ENCODE measurements at regions not wholly inside any gene's neighbourhood (a gene's known extent, or its start where the extent isn't known, plus 50 kb on each side); places are given as distances from the start of the nearest gene placed in this dataset.

DNA sequence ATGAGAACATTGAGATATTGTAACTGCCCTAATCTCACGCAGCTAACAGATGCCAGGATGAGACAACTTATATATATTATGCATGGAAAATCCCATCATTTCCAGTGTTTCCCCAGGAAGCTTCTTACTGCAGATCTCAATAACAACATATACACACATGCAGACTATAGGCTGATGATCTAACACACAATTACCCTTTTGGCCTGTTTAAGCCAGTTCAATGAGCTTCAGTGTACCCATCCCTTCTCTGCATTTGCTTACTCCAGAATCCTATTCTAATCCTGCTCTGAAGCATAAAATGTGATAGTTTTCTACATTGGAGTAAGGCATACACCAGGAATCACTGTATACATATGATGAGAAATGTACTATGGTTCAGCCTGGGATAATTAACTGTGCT lies 489.4 kb downstream of the SUCLA2 start:
- no peak for DNase-seq (ENCODE audit: low read depth)

DNA sequence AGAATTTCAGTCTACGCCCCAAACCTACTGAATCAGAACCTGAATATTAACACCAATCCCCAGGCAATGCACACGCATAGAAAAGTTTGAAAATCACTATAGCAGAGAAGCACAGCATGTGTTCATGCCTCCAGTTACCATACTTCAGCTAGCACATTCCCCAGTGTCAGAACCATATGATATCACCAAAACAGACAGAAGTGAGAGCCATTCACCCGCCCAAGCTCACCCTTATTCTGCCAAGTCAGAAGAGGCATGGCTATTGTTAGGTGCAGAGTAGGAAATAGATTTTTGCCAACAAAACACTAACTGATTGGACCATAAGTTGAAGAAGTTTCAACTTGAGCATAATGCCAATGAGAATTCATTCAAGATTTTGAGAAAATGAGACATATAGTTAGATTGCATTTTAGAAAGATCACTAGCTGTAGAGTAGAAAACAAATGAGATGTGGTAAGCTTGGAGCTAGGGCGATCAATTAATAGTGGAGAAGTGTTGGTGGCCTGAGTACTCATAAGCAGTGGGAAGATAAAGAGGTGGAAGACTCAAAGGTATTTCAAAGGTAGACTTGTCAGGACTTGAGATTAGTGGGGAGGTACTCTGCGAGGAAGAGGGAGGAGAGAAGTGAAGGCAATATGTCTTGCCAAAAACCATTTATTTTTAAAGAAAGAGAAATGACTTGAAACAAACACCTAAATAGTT lies 492.4 kb downstream of the SUCLA2 start:
- no peak for DNase-seq (ENCODE audit: low read depth)

DNA sequence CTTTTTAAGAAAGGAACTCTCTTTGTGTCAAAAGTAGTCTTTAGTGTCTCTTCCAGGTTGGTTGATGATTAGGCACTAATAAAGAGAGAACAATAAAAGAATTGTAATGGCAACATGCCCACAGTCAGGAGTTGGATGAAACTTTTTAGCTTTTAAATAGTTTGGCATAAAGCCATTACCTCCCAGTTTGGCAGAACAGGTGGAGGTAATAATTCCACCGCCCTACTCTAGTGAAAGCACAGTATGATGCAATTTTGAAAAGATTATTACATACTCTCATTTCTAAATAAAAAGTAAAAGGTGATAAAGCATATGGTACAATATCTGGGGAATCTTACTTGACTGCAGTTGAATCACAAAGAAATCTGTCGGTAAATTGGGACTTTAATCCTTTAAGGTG lies 497.6 kb downstream of the SUCLA2 start:
- no peak for DNase-seq (ENCODE audit: low read depth)

DNA sequence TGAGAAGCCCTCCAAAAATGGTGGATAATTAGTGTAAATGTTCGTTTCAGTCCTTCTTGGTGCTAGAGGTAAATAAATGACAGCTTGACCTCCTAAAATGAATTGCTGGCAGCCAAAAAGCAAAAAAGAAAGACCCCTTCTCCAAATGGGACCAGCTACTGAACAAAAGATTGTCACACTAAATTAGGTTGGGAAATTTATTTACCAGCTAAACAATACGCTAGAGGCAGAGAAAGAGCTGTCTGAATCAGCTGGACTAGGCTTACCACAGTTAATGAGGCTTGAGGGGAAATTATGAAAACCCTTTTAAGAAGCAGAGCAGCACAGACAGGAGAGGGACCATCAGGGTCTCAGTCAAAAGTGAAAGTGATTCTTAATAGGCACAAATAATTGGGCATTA lies 498.9 kb downstream of the SUCLA2 start:
- DNase-seq (ENCODE audit: low read depth): no peak

DNA sequence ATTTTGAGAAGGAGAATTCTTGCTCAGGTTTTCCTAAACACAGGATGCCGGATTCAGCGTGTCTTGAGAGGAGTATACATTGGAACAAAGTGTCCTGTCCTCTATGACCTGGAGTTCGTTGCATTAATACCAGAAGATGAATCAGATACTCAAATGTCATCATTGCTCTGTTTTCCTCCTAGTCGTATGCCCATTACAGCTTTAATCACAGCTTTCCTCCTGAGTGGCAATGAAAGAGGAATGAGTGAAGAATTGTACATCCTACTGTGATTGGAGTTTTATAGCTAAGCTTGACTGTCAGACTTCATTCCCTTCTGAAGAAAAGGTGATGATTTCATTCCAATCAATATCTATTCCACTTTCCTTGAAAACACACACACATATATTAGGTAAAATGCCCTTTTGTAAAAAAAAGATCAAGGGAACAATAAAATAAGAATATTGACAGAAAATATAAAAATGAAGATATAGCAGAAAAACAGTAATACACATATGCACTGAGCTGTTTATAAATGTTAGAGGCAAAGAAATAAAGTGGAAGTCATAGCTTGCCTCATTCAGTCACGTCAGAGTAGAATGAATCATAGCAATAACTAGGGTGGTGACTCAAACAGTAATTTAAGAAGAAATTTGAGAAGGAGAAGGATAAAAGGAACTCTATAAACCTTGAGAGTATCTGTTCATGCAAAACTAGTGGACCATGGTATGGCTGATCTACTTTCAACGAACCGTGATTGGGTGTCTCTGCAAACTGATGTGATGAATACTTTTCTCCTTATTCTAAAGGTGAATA lies 501.5 kb downstream of the SUCLA2 start:
- DNase-seq (ENCODE audit: low read depth): peak; percentile 40

DNA sequence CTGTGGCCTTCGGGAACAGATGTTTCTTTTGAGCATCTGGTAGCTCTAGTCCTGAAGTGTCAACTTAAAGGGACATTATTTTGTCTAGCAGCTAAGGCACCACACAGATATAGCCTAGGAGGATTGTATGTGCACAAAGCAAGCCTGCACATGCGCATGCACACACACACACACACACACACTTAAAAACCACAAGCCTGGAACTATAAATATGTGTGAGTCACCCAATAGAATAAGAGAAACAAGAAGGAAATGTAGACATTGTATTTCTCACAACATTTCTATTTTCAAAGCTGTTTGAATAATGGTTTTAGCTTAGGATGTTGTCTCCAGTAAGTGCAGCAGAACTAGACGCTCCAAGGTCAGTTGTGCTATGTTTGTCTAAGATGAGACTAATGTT lies 516.5 kb downstream of the SUCLA2 start:
- no peak for DNase-seq (ENCODE audit: low read depth)

DNA sequence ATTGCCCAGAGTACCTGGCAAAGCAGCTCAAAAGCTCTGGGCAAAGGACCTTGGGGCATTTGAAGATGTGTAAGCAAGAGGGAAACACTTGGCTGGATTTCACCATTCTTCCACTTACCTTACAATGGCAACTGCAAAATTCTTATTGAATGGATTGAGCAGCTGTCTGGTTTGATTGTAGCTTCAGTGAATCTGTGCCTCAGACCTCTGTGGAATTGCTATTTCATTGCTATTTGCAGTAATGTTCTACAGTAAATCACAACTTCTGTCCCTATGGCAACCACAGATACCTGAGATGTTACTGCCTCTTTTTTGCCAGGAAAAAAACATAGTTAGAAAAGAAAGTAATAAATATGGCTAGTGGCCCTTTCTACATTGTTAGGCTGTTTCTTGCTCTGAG lies 519.5 kb downstream of the SUCLA2 start:
- no peak for DNase-seq (ENCODE audit: low read depth)

DNA sequence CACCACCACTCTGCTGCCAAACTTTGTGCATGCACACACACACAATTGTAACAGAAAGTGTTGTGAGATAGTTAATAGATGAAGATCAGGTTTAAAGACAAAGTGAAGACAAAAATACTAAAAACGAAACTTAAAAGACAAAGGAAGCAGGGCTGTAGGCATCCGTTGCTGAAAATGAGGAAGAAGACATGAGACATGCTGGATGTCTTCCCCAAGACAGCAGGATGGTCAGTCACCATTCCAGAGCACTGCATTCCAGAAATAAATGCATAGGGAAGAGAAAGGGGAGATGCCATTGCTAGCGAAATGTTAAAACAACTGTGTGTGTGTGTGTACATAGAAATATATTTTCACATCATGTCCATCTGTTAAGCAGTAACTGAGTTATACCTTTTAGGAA lies 520.1 kb downstream of the SUCLA2 start:
- DNase-seq (ENCODE audit: low read depth): no peak

DNA sequence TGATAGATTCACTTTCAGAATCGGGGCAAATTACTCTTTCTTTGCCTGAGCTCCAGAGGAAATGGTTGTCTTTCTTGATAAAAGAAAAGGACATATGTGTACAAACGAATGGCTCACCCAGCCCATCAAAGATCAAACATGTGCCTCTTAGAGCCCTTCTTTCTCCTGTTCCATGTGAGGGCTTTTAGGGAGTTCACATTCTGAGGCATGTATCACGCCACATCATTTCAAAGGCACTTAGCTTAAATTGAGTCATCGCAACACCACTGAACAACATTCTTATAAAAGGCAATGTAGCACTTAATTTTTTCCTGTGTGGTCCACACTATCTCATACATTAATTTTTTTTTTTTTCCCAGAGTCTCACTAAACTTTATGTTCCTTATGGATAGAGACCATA lies 521.0 kb downstream of the SUCLA2 start:
- peak; percentile 60 for DNase-seq (ENCODE audit: low read depth)

DNA sequence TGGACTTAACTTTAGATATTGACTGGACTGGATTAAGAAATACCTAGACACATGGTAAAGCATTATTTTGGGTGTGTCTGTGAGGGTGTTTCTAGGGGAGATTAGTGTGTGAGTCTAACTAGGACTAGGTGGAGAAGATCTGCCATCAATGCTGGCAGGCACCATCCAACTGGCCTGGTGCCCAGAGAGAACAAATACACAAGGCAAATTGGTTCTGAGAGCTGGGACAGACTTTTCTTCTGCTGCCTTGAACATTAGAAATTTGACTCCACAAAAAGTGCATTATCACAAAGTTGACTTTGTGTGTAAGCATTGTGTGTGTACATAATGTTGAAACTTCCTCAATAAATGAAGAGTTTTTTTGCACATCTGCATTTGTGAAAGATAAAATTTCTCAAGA lies 522.1 kb downstream of the SUCLA2 start:
- DNase-seq (ENCODE audit: low read depth): no peak

DNA sequence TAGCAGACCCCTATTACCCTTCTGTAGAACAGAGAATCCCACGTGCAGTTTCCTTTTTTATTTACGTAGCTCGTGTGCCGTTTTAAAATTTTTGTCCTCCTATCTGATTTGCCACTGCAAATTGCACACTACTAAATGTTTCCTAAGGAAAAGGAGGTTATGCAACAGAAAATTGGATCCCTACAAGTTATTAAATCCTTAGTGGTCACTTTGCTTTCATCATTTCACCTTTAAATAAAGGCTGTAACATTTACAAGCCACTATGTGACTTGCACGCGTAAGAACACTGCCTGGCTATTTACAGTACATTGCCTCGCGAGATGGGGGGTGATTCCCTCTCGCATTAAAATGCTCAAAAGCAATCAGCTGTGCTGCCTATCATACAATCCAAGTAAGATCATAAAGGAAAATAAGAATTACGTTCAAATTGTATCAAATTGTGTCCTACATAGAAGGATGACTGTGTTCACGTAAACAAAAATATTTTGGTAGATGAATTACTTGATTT lies 525.6 kb downstream of the SUCLA2 start:
- no peak for DNase-seq (ENCODE audit: low read depth)

DNA sequence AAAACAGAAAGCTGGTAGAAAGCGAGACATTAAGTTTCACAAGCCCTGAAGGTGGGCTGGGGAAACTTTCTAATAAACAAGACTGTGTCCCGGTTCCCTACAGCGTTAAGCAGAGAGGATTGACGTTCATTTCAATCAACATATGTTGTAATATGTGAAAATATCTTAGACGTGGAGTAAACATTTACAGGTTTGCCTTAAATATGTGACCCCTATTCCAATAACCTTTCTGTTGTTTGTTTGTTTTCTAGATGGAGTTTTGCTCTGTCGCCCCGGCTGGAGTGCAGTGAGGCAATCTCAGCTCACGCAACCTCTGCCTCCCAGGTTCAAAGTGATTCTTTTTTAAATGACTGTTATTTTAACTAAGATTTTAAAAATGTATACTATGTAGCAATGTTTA lies 526.2 kb downstream of the SUCLA2 start:
- DNase-seq (ENCODE audit: low read depth): no peak

DNA sequence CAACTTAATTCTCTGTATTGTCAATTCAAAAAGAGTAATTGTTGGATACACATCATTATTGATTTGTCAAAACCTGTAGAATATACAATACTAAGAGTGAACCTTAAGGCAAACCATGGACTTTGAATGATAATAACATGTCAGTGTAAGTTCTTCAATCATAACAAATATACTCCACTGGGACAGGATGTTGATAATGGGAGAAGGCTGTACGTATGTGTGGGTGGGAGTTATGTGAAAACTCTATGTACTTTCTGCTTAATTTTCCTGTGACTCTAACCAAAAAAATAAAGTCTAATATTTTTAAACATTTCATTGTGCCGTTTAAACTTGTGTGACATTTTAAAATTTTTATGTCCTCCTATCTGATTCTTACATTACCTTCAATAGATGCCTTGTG lies 526.7 kb downstream of the SUCLA2 start:
- DNase-seq (ENCODE audit: low read depth): no peak

DNA sequence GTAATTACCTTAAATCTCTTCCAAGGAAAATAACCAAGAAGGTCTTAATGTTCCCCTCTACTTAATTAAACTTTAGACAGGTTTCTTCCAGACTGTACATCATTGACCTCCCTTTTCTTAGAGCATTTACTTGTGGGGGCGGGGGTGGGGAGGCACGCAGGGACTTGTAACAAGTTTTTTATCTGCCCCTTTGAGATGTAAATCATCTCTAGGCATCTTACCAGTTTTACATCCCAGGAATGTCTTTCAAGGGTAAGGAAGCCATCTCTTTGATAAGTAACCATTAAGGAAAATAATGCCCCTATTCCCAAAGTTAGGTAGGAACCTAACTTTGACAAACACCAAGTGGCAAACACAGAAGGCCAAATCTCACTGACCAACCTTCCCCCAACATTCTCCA lies 528.6 kb downstream of the SUCLA2 start:
- no peak for DNase-seq (ENCODE audit: low read depth)

DNA sequence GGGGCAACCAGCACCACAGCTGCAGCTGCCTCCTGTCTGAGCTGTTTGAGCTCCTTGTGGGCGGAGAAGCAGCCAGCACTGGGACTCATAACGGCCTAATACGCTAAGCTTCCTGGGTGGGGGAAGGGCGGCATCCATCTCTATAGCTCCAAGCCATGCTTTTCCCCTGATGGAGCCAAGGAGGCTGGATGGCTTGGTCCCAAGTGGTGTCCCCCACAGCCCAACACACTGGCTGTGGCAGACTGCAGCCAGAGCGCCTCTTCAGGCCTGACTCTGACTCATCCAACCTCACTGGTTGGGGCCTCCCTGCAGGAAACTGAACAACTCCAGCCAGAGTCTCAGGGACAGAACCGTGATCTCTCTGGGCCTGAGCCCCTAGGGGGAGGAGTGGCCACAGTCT lies 537.3 kb downstream of the SUCLA2 start:
- no peak for DNase-seq (ENCODE audit: low read depth)

DNA sequence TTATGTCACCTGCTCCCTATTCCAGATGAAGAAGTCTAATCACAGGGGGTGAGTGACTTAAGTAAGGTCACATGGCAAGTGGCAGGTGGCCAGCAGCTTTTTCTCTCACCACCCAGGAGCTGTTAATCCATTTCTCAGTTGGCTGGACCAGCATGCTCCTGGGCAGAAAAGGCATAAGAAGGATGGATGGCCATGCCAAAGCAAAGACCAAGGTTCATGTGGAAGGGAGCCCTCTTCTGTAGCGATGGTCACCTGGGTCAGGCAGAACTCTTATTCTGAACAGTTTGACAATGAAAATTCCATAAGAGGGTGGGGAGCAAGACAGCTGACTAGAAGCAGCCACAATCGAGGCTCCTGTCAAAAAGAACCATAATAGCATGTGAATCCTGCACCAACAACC lies 538.1 kb downstream of the SUCLA2 start:
- no peak for DNase-seq (ENCODE audit: low read depth)

DNA sequence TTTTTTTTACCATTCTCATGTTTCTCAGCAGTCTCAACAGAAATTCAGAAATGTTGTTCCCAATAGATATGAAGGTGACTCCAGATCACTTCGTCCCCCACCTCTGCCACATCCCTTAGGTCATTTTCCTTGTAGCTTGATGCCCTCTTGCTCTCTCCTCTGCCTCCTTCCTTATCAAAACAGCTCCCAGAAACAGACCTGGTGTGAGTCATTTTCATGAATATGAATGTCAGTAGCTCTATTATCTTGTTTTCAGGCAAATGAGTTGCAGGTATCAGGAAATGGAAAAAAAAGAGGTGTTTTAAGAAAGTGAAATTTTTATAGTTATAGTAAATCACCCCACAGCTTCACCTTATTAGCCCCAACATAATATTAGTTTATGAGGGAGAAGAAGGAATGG lies 539.3 kb downstream of the SUCLA2 start:
- no peak for DNase-seq (ENCODE audit: low read depth)

DNA sequence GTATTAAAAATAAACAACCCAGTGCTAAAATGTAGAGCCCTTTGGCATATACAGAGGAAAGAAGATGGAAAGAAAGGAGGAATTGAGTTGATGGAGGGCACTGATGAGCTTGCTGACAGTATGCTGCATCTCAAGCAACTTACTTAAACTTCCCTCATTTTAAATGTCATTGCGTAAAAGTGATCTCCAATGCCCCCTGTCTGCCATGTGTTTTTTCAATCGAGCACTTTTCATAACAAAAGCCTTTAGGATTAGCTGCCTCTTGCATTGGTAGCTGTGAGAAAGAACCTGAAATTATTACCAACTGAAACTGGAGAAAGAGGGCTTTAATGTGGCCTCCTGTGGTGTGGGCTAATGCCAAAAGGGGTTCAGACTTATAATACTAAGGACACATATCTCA lies 541.6 kb downstream of the SUCLA2 start:
- no peak for DNase-seq (ENCODE audit: low read depth)

DNA sequence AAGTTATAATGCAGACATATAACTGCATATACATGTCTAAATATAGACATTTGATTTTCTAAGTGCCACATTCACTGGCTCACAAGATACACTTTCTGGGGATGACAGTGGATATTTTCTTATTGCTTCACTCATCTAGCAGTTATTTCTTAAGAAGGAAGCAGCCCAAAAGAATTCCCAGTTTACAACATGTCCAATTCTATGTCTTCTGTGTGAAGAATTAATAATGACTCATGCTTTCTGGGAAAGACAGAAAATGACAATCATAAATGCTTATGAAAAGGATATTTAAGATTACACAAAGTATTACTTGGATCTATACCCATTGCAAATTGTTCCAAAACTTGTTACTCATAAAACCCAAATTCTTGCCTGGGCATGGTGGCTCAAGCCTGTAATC lies 543.4 kb downstream of the SUCLA2 start:
- DNase-seq (ENCODE audit: low read depth): no peak

DNA sequence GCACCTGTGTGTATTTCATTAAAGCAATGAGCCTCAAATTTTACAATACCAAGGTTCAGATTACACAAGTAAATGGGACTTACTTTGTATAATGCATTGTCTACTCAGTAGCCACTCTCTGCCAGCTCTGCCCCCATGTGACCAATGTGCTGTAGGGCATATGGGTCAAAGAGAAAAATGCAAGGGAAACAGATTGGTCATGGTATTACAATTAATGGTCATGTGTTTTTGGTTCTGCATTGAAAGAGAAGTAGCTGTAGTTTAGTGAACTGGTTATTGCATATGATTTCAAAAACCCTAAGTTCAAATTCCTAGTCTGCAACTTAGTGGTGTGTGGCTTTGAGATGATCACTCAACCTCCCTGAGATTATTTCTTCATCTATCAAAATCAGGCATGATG lies 545.4 kb downstream of the SUCLA2 start:
- DNase-seq (ENCODE audit: low read depth): no peak

DNA sequence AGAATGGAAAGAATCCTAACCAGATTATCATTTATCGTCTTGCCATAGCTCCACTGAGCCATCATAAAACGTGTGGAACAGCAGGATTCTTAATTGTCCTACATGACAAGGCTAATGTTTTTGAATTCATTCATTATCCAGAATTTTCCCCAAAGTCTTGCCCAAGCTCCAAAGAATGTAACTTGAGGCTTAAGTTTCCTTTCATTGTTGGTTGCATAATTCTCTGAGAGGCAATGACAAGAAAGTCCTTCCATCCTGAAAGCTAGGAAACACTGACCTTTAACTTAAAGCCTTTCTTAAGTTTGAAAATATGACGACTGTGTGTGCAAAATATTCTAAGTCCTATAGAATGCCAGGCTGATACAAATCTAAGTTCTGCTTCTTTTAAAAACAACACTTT lies 546.1 kb downstream of the SUCLA2 start:
- DNase-seq (ENCODE audit: low read depth): no peak

DNA sequence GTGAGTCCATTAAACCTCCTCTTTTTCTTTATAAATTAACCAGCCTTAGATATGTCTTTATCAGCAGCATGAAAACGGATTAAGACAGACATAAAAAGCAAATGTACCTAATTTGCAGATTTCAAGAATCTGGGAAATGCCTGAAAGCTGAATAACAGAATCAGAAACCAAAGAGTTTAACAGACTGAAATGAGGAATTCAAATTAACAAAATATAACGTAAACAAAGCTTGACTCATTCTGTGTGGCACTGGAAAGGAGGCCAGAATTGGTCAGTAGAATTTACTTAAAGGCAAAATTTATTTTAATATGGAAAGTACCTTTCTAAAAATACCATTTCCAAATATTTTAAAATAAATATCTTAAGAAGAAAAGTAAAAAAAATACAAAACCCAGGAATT lies 540.6 kb upstream of the HTR2A start:
- DNase-seq (ENCODE audit: low read depth): no peak

DNA sequence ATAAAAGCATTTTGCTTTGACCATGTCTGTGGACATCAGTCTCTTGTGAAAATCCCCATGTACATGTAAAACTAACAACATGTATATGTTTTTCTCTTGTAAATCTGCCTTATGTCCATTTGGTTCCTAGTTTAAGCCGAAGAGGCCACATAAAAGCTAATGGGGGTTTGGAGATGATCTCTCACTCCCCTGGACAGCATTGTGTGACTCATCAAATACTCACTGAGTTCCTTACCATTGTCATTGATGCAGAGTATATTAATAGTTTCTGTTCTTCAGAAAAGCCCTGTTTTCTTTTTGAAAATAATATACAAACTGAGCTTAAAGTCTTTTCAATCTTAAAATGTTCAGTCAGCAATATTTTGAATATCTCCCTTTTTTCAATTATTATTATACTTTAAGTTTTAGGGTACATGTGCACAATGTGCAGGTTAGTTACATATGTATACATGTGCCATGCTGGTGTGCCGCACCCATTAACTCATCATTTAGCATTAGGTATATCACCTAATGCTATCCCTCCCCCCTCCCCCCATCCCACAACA lies 536.7 kb upstream of the HTR2A start:
- no peak for DNase-seq (ENCODE audit: low read depth)

All from HS-5 (cell line).